DMS 273 treated with DMSO at 0.1 percent for 48 hours (cell line): ENCODE measurements at regions not wholly inside any gene's neighbourhood (a gene's known extent, or its start where the extent isn't known, plus 50 kb on each side); places are given as distances from the start of the nearest gene placed in this dataset.
"Not testable (repeated sequence)": the region's sequence is repeated elsewhere in the genome, so short reads cannot be mapped to it uniquely, and the experiment has no call there.

Experiments
- DNase-seq: peaks from one replicate; lab custom pipeline; 2025; lab: John Stamatoyannopoulos, UW

- DNase-seq, result not testable (repeated sequence)
Measured at GRCh38 chr12:65678172-65678571, 146.1 kb upstream of the HMGA2 start.

GRCh38 chr12:65681226-65681625 is 143.1 kb upstream of the HMGA2 start:
- no peak for DNase-seq

- no peak for DNase-seq
Measured at GRCh38 chr12:65682112-65682511, 142.2 kb upstream of the HMGA2 start.

- DNase-seq, result no peak
Measured at GRCh38 chr12:65684906-65685305, 139.4 kb upstream of the HMGA2 start.

GRCh38 chr12:65685514-65685913 is 138.8 kb upstream of the HMGA2 start:
- DNase-seq, result no peak

GRCh38 chr12:65689508-65689907 is 134.8 kb upstream of the HMGA2 start:
- no peak for DNase-seq

- DNase-seq, result no peak
Measured at GRCh38 chr12:65690477-65690876, 133.8 kb upstream of the HMGA2 start.

GRCh38 chr12:65694130-65694529 is 130.2 kb upstream of the HMGA2 start:
- DNase-seq, result no peak

GRCh38 chr12:65695113-65695865 is 129.0 kb upstream of the HMGA2 start:
- no peak for DNase-seq

- no peak for DNase-seq
Measured at GRCh38 chr12:65696227-65696626, 128.1 kb upstream of the HMGA2 start.

- DNase-seq, result no peak
Measured at GRCh38 chr12:65699251-65699650, 125.0 kb upstream of the HMGA2 start.

- DNase-seq, result no peak
Measured at GRCh38 chr12:65703176-65703575, 121.1 kb upstream of the HMGA2 start.

GRCh38 chr12:65705380-65705876 is 118.9 kb upstream of the HMGA2 start:
- no peak for DNase-seq

GRCh38 chr12:65707051-65707450 is 117.2 kb upstream of the HMGA2 start:
- no peak for DNase-seq

GRCh38 chr12:65712260-65713004 is 111.9 kb upstream of the HMGA2 start:
- no peak for DNase-seq

- no peak for DNase-seq
Measured at GRCh38 chr12:65715961-65716360, 108.3 kb upstream of the HMGA2 start.

- no peak for DNase-seq
Measured at GRCh38 chr12:65720136-65721130, 103.8 kb upstream of the HMGA2 start.

- DNase-seq, result no peak
Measured at GRCh38 chr12:65721541-65722190, 102.6 kb upstream of the HMGA2 start.

GRCh38 chr12:65725376-65725775 is 98.9 kb upstream of the HMGA2 start:
- DNase-seq, result no peak

GRCh38 chr12:65728455-65728847 is 95.8 kb upstream of the HMGA2 start:
- DNase-seq, result no peak
